IMR-90 (cell line): ENCODE measurements at regions not wholly inside any gene's neighbourhood (a gene's known extent, or its start where the extent isn't known, plus 50 kb on each side); places are given as distances from the start of the nearest gene placed in this dataset.

Experiments
- ATAC-seq: fragments of 200-7000 bp; cut with Tn5 transposase; 2 replicates; pipeline ENCODE4 v1.9.1; 2020; ENCODE audit warnings: low read depth, mild to moderate bottlenecking, moderate library complexity
- BruUV-seq: library from RNA; stranded (reverse); fragments of 400-500 nt; replicated peaks from 2 replicates; lab custom pipeline; 2021; lab: Mats Ljungman, UMichigan
- CTCF ChIA-PET: fragments of 300-600 bp; formaldehyde crosslinking; extraction: SDS; loops from one replicate; lab custom pipeline; 2021; ENCODE audit warnings: antibody characterized with exemption; lab: Yijun Ruan, JAX
- POLR2A ChIA-PET: fragments of 300-600 bp; sonication (Branson Sonifier 250); formaldehyde crosslinking; loops from one replicate; lab custom pipeline; 2022; ENCODE audit warnings: antibody characterized with exemption; ENCODE audit not compliant: unreplicated experiment; lab: Charles Lee
- DNase-seq: peaks from one replicate; pipeline ENCODE4 v3.0.0; 2013
- H2AFZ ChIP-seq: replicated peaks from 2 replicates; pipeline ENCODE3; 2013; ENCODE audit warnings: low read length, mild to moderate bottlenecking; ENCODE audit not compliant: poor library complexity
- H2AK5ac ChIP-seq: 2 replicates; pipeline ENCODE4 v1.6.1; 2013; ENCODE audit warnings: low read depth, low read length, inconsistent platforms
- H2AK9ac ChIP-seq: replicated peaks from 2 replicates; pipeline ENCODE3; 2013; ENCODE audit warnings: mild to moderate bottlenecking, low read depth, low read length, moderate library complexity; ENCODE audit not compliant: poor library complexity
- H2BK120ac ChIP-seq: 2 replicates; pipeline ENCODE4 v1.6.1; 2013; ENCODE audit warnings: low read depth, low read length, inconsistent platforms
- H2BK15ac ChIP-seq: 3 replicates; pipeline ENCODE4 v1.6.1; 2013; ENCODE audit warnings: low read depth, low read length, inconsistent platforms
- H2BK20ac ChIP-seq: 2 replicates; pipeline ENCODE4 v1.6.1; 2013; ENCODE audit warnings: low read depth, mild to moderate bottlenecking, inconsistent platforms, low read length, moderate library complexity
- H2BK5ac ChIP-seq: 2 replicates; pipeline ENCODE4 v1.6.1; 2013; ENCODE audit warnings: mild to moderate bottlenecking, low read depth, low read length, inconsistent platforms; ENCODE audit not compliant: poor library complexity, severe bottlenecking
- H3K14ac ChIP-seq: replicated peaks from 2 replicates; pipeline ENCODE4 v1.6.1; 2013; ENCODE audit warnings: low read depth, low read length, inconsistent platforms
- H3K18ac ChIP-seq: 2 replicates; pipeline ENCODE4 v1.6.1; 2013; ENCODE audit warnings: low read depth, low read length, control low read depth
- H3K23ac ChIP-seq: 2 replicates; pipeline ENCODE4 v1.6.1; 2013; ENCODE audit warnings: low read depth, low read length, inconsistent platforms
- H3K27ac ChIP-seq: 2 replicates; pipeline ENCODE4 v1.5.1; 2013; ENCODE audit warnings: mild to moderate bottlenecking, control low read depth, low read length; ENCODE audit not compliant: insufficient read depth
- H3K27me3 ChIP-seq: 2 replicates; pipeline ENCODE4 v1.6.1; 2013; ENCODE audit warnings: low read length; ENCODE audit not compliant: control insufficient read depth, insufficient read depth
- H3K36me3 ChIP-seq: 2 replicates; pipeline ENCODE4 v1.6.1; 2013; ENCODE audit warnings: low read length, mixed read lengths; ENCODE audit not compliant: control insufficient read depth, insufficient read depth
- H3K4ac ChIP-seq: 2 replicates; pipeline ENCODE4 v1.6.1; 2013; ENCODE audit warnings: low read depth, low read length, inconsistent platforms
- H3K4me1 ChIP-seq: 2 replicates; pipeline ENCODE4 v1.6.1; 2013; ENCODE audit warnings: low read length, mixed read lengths; ENCODE audit not compliant: control insufficient read depth, insufficient read depth
- H3K4me2 ChIP-seq: 2 replicates; pipeline ENCODE4 v1.6.1; 2013; ENCODE audit warnings: low read depth, mild to moderate bottlenecking, control low read depth, low read length, moderate library complexity
- H3K4me3 ChIP-seq: 2 replicates; pipeline ENCODE4 v1.5.1; 2013; ENCODE audit warnings: low read depth, mild to moderate bottlenecking, control low read depth, low read length, moderate library complexity; ENCODE audit not compliant: insufficient read depth
- H3K56ac ChIP-seq: 2 replicates; pipeline ENCODE4 v1.6.1; 2013; ENCODE audit warnings: low read length, inconsistent platforms; ENCODE audit not compliant: insufficient read depth; ENCODE audit errors: extremely low read depth
- H3K79me1 ChIP-seq, 2 experiments: 2 replicates each; pipeline ENCODE4 v1.6.1; 2013; ENCODE audit warnings: low read length in 2 of 2, inconsistent platforms in 1 of 2, low read depth in 1 of 2
- H3K9ac ChIP-seq: 2 replicates; pipeline ENCODE4 v1.6.1; 2013; ENCODE audit warnings: low read depth, low read length, control low read depth
- H3K9me1 ChIP-seq: 2 replicates; pipeline ENCODE4 v1.6.1; 2013; ENCODE audit warnings: low read length, inconsistent platforms; ENCODE audit not compliant: insufficient read depth
- H3K9me3 ChIP-seq: 2 replicates; pipeline ENCODE4 v1.6.1; 2013; ENCODE audit warnings: low read length; ENCODE audit not compliant: control insufficient read depth, insufficient read depth
- H4K20me1 ChIP-seq: 2 replicates; pipeline ENCODE4 v1.6.1; 2013; ENCODE audit warnings: low read length, inconsistent platforms; ENCODE audit not compliant: insufficient read depth
- H4K5ac ChIP-seq: 2 replicates; pipeline ENCODE4 v1.6.1; 2013; ENCODE audit warnings: mild to moderate bottlenecking, low read depth, low read length, control low read depth
- H4K8ac ChIP-seq, 2 experiments: 2 replicates each; pipeline ENCODE4 v1.6.1; 2013; ENCODE audit warnings: low read depth in 2 of 2, low read length in 2 of 2, control low read depth in 1 of 2, inconsistent platforms in 1 of 2
- H4K91ac ChIP-seq: 2 replicates; pipeline ENCODE4 v1.6.1; 2013; ENCODE audit warnings: low read depth, low read length, inconsistent platforms; ENCODE audit not compliant: insufficient read depth
- BHLHE40 ChIP-seq: fragments of 150-350 bp; IDR thresholded peaks from 2 replicates; pipeline ENCODE4 v1.6.1; 2016; ENCODE audit warnings: mild to moderate bottlenecking, low read depth, low read length
- CEBPB ChIP-seq: IDR thresholded peaks from 2 replicates; pipeline ENCODE4 v1.6.1; 2012; ENCODE audit warnings: low read depth, low read length, improper control_type of control experiment
- CHD1 ChIP-seq: IDR thresholded peaks from 2 replicates; pipeline ENCODE4 v1.6.1; 2012; ENCODE audit warnings: low read depth, low read length, improper control_type of control experiment
- FOS ChIP-seq: fragments of 150-350 bp; IDR thresholded peaks from 2 replicates; pipeline ENCODE4 v1.6.1; 2016; ENCODE audit warnings: low read depth, low read length
- MAFK ChIP-seq: IDR thresholded peaks from 2 replicates; pipeline ENCODE4 v1.6.1; 2012; ENCODE audit warnings: low read depth, low read length, improper control_type of control experiment
- MAZ ChIP-seq: IDR thresholded peaks from 2 replicates; pipeline ENCODE4 v1.6.1; 2012; ENCODE audit warnings: low read depth, mild to moderate bottlenecking, low read length, improper control_type of control experiment, moderate library complexity, borderline replicate concordance
- MXI1 ChIP-seq: IDR thresholded peaks from 2 replicates; pipeline ENCODE4 v1.6.1; 2012; ENCODE audit warnings: low read depth, mild to moderate bottlenecking, low read length, moderate library complexity, borderline replicate concordance
- NFE2L2 ChIP-seq: fragments of 150-350 bp; IDR thresholded peaks from 2 replicates; pipeline ENCODE4 v1.6.1; 2016; ENCODE audit warnings: low read depth, mild to moderate bottlenecking, low read length
- POLR2A ChIP-seq: IDR thresholded peaks from 2 replicates; pipeline ENCODE4 v1.6.1; 2012; ENCODE audit warnings: mild to moderate bottlenecking, low read depth, low read length
- RAD21 ChIP-seq: IDR thresholded peaks from 2 replicates; pipeline ENCODE4 v1.6.1; 2012; ENCODE audit warnings: low read length, improper control_type of control experiment
- RCOR1 ChIP-seq: IDR thresholded peaks from 2 replicates; pipeline ENCODE4 v1.6.1; 2012; ENCODE audit warnings: mild to moderate bottlenecking, low read length, improper control_type of control experiment; ENCODE audit not compliant: insufficient replicate concordance
- RFX5 ChIP-seq: IDR thresholded peaks from 2 replicates; pipeline ENCODE4 v1.8.0; 2012; ENCODE audit warnings: low read depth, mild to moderate bottlenecking, low read length, moderate library complexity
- SMC3 ChIP-seq: fragments of 150-350 bp; IDR thresholded peaks from 2 replicates; pipeline ENCODE4 v1.6.1; 2016; ENCODE audit warnings: low read depth, mild to moderate bottlenecking, antibody characterized with exemption, low read length, moderate library complexity
- WGBS, 2 experiments: methylation state at CpG; one replicate each; pipeline versions ENCODE4 v1.1.5 to v1.1.7; 2013; ENCODE audit warnings: missing lambda C conversion rate in 2 of 2; ENCODE audit not compliant: insufficient read length in 1 of 2; ENCODE audit errors: extremely low coverage in 2 of 2; 5-methylcytosine and 5-hydroxymethylcytosine counted together
- dilution Hi-C: fragments of 300-500 bp; cut with HindIII; formaldehyde crosslinking; loops from one replicate; pipeline ENCODE4 v1.14.3; 2018; ENCODE audit warnings: low sequenced_read_pairs; ENCODE audit not compliant: unreplicated experiment
- in situ Hi-C: fragments of 300-500 bp; cut with MboI; formaldehyde crosslinking; loops from 3 replicates; pipeline ENCODE4 v1.14.3; 2019; ENCODE audit warnings: low sequenced_read_pairs, inconsistent platforms, mixed read lengths
- intact Hi-C: fragments of 100-400 bp; cut with micrococcal nuclease; formaldehyde crosslinking; loops from 2 replicates; pipeline ENCODE4 v1.10.0; 2022
- TF ChIP-seq, protein P1 (sequence below): fragments of 150-350 bp; IDR thresholded peaks from 2 replicates; pipeline ENCODE4 v1.6.1; 2016; ENCODE audit warnings: low read depth, mild to moderate bottlenecking, low read length, moderate library complexity, borderline replicate concordance
- TF ChIP-seq, protein P2 (sequence below): conservative IDR thresholded peaks from 2 replicates; pipeline ENCODE4 v1.5.1; 2012; ENCODE audit warnings: mild to moderate bottlenecking, low read depth, low read length, improper control_type of control experiment
- TF ChIP-seq, protein P3 (sequence below): fragments of 150-350 bp; IDR thresholded peaks from 2 replicates; pipeline ENCODE4 v1.6.1; 2017; ENCODE audit warnings: mild to moderate bottlenecking, antibody characterized with exemption, low read length, low read depth

DNA sequence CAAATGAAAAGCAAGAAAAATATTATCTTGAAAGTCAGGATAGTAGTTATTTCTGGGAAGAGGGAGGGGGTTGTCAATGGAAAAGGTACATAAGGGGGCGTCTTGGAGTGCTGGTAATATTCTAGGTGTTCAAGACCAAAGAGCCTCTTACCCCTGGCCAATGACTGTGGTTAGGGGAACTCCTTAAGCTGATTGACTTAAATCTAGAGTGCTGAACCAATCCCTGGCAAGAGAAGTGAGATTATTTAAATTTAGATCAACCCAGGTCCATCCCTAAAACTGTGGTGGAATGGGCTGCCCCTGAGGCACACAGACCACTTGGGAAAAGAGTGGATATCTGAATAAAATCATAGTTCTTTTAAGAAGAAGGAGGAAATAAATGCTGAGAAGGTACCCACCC is 174.1 kb downstream of the COPRS start:
- peaks cover 5% of the 10 kb centered on the region for H3K4me1 ChIP-seq
- H3K4ac ChIP-seq: no peak overlapping the region
- CTCF ChIA-PET: no interaction called here
- no peaks in the 10 kb centered on the region for H3K79me1 ChIP-seq
- H4K5ac ChIP-seq: no peak overlapping the region
- POLR2A ChIA-PET: no interaction called here
- H3K23ac ChIP-seq: no peak overlapping the region
- H4K91ac ChIP-seq: no peak overlapping the region
- no peak overlapping the region for H2BK5ac ChIP-seq
- intact Hi-C loops (loop anchor here (5.0 kb wide), 1 partner anchor 38 kb away; no protein-coding TSS in a partner anchor), in situ Hi-C loops (no loop called here), dilution Hi-C loops (no loop called here)
- WGBS, 2 experiments: 0% methylated on average over 1 of the region's 1 CpG; no CpG with 5 or more reads in 1 of the 2 experiments
- H3K27ac ChIP-seq: no peak overlapping the region
- H3K27me3 ChIP-seq: peaks cover 6% of the 10 kb centered on the region
- no peak overlapping the region for H2AK9ac ChIP-seq
- H4K8ac ChIP-seq: no peak overlapping the region
- peak overlapping the region; percentile 38; the same call in 1 of the 2 replicates for H2BK20ac ChIP-seq
- no peaks in the 10 kb centered on the region for H3K9me3 ChIP-seq
- no peak overlapping the region for H3K56ac ChIP-seq
- ATAC-seq (no peak), DNase-seq (no peak)
- H3K36me3 ChIP-seq: no peaks in the 10 kb centered on the region
- no TSS peak for BruUV-seq
- H4K20me1 ChIP-seq: no peaks in the 10 kb centered on the region
- H2AK5ac ChIP-seq: no peak overlapping the region
- TF ChIP-seq, protein P1, sequence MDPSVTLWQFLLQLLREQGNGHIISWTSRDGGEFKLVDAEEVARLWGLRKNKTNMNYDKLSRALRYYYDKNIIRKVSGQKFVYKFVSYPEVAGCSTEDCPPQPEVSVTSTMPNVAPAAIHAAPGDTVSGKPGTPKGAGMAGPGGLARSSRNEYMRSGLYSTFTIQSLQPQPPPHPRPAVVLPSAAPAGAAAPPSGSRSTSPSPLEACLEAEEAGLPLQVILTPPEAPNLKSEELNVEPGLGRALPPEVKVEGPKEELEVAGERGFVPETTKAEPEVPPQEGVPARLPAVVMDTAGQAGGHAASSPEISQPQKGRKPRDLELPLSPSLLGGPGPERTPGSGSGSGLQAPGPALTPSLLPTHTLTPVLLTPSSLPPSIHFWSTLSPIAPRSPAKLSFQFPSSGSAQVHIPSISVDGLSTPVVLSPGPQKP: no peak
- no peak for TF ChIP-seq NFE2L2
- TF ChIP-seq RCOR1: no peak
- TF ChIP-seq MXI1: no peak
- TF ChIP-seq RAD21: no peak
- TF ChIP-seq FOS: no peak
- no peak for TF ChIP-seq MAFK
- TF ChIP-seq BHLHE40: no peak
- no peak for TF ChIP-seq CEBPB
- TF ChIP-seq SMC3: no peak
- TF ChIP-seq, protein P2, sequence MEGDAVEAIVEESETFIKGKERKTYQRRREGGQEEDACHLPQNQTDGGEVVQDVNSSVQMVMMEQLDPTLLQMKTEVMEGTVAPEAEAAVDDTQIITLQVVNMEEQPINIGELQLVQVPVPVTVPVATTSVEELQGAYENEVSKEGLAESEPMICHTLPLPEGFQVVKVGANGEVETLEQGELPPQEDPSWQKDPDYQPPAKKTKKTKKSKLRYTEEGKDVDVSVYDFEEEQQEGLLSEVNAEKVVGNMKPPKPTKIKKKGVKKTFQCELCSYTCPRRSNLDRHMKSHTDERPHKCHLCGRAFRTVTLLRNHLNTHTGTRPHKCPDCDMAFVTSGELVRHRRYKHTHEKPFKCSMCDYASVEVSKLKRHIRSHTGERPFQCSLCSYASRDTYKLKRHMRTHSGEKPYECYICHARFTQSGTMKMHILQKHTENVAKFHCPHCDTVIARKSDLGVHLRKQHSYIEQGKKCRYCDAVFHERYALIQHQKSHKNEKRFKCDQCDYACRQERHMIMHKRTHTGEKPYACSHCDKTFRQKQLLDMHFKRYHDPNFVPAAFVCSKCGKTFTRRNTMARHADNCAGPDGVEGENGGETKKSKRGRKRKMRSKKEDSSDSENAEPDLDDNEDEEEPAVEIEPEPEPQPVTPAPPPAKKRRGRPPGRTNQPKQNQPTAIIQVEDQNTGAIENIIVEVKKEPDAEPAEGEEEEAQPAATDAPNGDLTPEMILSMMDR: no peak
- no peak for TF ChIP-seq CHD1
- TF ChIP-seq RFX5: no peak
- TF ChIP-seq, protein P3, sequence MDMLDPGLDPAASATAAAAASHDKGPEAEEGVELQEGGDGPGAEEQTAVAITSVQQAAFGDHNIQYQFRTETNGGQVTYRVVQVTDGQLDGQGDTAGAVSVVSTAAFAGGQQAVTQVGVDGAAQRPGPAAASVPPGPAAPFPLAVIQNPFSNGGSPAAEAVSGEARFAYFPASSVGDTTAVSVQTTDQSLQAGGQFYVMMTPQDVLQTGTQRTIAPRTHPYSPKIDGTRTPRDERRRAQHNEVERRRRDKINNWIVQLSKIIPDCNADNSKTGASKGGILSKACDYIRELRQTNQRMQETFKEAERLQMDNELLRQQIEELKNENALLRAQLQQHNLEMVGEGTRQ: no peak
- no peak for TF ChIP-seq MAZ
- TF ChIP-seq POLR2A: no peak
- H3K9ac ChIP-seq: no peak overlapping the region
- no peak overlapping the region for H3K18ac ChIP-seq
- H3K14ac ChIP-seq: no peak overlapping the region
- H3K4me3 ChIP-seq: no peak overlapping the region
- H2BK15ac ChIP-seq: no peak overlapping the region
- no peak overlapping the region for H2AFZ ChIP-seq
- peaks cover 3% of the 10 kb centered on the region for H3K9me1 ChIP-seq
- H3K4me2 ChIP-seq: no peak overlapping the region
- no peak overlapping the region for H2BK120ac ChIP-seq
